ENCODE measurements at regions not wholly inside any gene's neighbourhood (a gene's known extent, or its start where the extent isn't known, plus 50 kb on each side); places are given as distances from the start of the nearest gene placed in this dataset.

DNA sequence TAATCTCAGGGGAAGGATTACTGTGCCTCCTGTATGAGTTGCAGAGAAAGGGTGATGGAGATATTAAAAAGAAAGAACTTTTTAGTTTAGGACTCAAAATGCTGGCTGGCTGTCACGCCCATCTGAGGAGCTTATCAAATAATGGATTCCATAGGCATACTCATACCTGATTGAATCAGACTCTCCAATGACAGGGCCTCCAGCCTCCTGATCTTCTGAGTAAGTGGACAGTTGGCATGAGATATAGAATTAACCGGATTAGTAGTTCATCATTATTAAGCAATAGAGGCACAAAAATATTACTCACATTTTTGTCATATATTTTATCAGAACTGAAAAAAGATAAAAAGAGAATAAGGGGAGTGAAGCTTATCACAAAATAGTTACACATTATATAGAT, 157.0 kb upstream of the RASA1 start:
- no peak for DNase-seq (ENCODE audit: low read depth)
- H3K4me3 ChIP-seq (ENCODE audit: low read depth, low read length) = no peak overlapping the region
- TF ChIP-seq, protein P1, sequence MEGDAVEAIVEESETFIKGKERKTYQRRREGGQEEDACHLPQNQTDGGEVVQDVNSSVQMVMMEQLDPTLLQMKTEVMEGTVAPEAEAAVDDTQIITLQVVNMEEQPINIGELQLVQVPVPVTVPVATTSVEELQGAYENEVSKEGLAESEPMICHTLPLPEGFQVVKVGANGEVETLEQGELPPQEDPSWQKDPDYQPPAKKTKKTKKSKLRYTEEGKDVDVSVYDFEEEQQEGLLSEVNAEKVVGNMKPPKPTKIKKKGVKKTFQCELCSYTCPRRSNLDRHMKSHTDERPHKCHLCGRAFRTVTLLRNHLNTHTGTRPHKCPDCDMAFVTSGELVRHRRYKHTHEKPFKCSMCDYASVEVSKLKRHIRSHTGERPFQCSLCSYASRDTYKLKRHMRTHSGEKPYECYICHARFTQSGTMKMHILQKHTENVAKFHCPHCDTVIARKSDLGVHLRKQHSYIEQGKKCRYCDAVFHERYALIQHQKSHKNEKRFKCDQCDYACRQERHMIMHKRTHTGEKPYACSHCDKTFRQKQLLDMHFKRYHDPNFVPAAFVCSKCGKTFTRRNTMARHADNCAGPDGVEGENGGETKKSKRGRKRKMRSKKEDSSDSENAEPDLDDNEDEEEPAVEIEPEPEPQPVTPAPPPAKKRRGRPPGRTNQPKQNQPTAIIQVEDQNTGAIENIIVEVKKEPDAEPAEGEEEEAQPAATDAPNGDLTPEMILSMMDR (IDR thresholded peaks at IDR 0.05; ENCODE audit: low read depth, low read length, missing control alignments) = no peak
- in situ Hi-C loops (cut with HindIII; ENCODE audit: low sequenced_read_pairs) = no loop called here

DNA sequence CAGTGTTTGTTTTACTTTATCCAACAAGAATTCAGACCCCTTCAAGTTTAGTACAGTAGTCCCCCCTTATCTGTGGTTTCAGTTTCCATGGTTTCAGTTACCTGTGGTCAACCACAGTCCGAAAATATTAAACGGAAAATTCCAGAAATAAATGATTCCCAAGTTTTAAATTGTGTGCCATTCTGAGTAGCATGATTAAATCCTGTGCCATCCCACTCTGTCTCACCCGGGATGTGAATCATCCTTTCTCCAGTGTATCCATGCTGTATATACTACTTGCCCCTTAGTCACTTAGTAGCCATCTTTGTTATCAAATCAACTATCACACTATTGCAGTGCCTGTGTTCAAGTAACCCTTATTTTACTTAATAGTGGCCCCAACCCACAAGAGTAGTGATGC, 153.8 kb upstream of the RASA1 start:
- TF ChIP-seq, protein P1 (IDR thresholded peaks at IDR 0.05; ENCODE audit: low read depth, low read length, missing control alignments) = no peak
- in situ Hi-C loops (cut with HindIII; ENCODE audit: low sequenced_read_pairs) = no loop called here
- DNase-seq (ENCODE audit: low read depth) = peak; percentile 72
- no peak overlapping the region for H3K4me3 ChIP-seq (ENCODE audit: low read depth, low read length)

DNA sequence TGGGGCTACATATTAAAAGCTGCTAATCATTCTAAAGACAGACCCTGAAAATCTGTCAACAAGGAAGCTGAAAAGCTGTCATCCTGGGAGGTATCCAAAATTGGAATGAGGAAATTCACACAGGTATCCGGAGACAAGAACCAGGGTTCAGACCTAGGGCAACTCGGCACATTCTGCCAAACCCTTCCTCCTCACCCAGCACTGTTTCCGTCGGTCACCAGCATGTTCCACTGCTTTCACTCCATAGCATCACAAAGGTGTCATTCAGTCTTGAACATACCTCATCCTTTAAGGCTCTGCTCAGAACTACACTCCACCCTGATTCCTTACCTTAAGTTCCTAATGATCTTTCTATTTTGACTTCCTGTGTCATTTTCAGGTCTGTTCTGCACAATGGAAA, 153.1 kb upstream of the RASA1 start:
- H3K4me3 ChIP-seq (ENCODE audit: low read depth, low read length) = no peak overlapping the region
- TF ChIP-seq, protein P1 (IDR thresholded peaks at IDR 0.05; ENCODE audit: low read depth, low read length, missing control alignments) = no peak
- in situ Hi-C loops (cut with HindIII; ENCODE audit: low sequenced_read_pairs) = no loop called here
- no peak for DNase-seq (ENCODE audit: low read depth)

DNA sequence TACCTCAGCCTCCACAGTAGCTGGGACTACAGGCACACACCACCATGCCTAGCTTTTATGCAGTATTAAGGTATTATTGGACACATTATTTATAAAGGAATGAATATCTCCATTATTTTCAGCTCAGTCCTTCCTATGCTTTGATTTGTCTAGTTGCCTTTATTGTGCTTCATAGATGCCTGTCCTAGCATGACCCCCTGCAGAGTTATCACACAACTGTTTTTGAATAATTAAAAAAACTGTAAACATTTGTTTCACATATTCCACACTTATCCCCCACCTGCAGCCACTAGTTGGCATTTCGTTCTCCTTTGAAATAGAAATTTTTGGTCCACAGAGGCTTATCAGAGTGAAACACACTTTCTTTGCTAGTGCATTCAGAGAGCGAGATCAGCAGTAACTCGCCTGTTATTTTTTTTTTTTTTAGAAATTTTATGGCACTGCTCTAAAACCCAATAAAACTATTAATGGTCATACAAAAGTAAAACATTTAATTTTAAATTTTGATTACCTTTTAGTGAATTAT, 151.8 kb upstream of the RASA1 start:
- no peak for DNase-seq (ENCODE audit: low read depth)
- in situ Hi-C loops (cut with HindIII; ENCODE audit: low sequenced_read_pairs) = no loop called here
- TF ChIP-seq, protein P1 (IDR thresholded peaks at IDR 0.05; ENCODE audit: low read depth, low read length, missing control alignments) = no peak
- H3K4me3 ChIP-seq (ENCODE audit: low read depth, low read length) = no peak overlapping the region

DNA sequence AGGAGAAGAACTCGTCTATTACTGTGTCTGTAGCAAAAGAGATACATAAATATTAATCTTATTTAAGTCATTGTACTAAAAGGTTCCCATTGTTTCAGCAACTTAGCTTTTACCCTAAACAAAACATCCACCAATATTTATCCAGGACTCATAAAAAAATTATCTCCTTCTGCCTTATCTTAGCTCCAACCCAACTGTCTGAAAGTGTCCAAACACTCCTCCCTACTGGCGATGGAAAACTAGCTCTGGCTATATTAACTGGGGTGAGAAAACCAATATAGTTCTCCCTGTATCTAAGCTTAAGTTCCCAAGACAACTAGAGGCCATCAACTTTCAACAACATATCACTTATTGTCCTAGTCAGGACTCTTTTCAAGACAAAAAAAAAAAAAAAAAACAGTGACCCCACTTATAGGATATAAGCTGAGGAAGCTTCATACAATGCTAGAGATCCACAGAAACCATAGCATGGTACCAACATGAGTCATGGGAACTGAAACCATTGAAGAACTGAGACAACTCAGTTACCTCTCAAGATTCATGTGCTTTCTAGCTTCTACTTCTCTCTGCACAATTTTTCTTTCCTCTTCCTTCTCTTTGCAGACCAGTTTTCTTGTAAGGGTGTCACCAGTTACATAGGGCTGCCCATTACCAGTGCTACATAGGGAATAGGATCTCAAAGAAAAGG, 150.7 kb upstream of the RASA1 start:
- no peak overlapping the region for H3K4me3 ChIP-seq (ENCODE audit: low read depth, low read length)
- DNase-seq (ENCODE audit: low read depth) = no peak
- in situ Hi-C loops (cut with HindIII; ENCODE audit: low sequenced_read_pairs) = no loop called here
- TF ChIP-seq, protein P1 (IDR thresholded peaks at IDR 0.05; ENCODE audit: low read depth, low read length, missing control alignments) = no peak

DNA sequence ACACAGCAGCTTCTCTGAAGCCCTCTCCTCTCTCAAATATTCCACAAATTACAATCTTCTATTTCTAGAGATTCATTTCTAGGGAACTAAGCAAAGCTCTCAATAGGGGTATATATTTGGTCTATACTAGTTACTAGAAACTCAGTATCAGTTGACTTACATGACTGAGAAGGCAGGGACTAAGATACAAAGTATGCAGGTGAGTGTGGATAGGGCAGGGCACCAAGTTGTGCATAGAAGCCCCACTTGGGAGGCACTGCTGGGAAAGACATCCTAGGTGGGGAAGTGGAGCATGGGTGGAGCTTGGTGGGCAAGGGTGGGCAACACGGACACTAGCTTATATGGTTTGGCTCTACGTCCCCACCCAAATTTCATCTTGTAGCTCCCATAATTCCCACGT, 148.1 kb upstream of the RASA1 start:
- no peak overlapping the region for H3K4me3 ChIP-seq (ENCODE audit: low read depth, low read length)

More for the DNA sequence above, 148.1 kb upstream of the RASA1 start:
- in situ Hi-C loops (cut with HindIII; ENCODE audit: low sequenced_read_pairs) = no loop called here
- TF ChIP-seq, protein P1 (IDR thresholded peaks at IDR 0.05; ENCODE audit: low read depth, low read length, missing control alignments) = no peak
- no peak for DNase-seq (ENCODE audit: low read depth)

Data from astrocyte of the cerebellum (primary cell).